Transverse colon (tissue), 4 donors: ENCODE measurements at regions not wholly inside any gene's neighbourhood (a gene's known extent, or its start where the extent isn't known, plus 50 kb on each side); places are given as distances from the start of the nearest gene placed in this dataset.

Experiments used
- POLR2A ChIP-seq: fragments of 450-650 bp; IDR thresholded peaks from one replicate; pipeline ENCODE4 v1.6.1; 2016; ENCODE audit warnings: antibody characterized with exemption, mild to moderate bottlenecking, moderate library complexity
- POLR2AphosphoS5 ChIP-seq, 3 donors: sonication (generic); formaldehyde crosslinking; IDR thresholded peaks; one replicate each; pipeline ENCODE4 v1.6.1; 2016; ENCODE audit warnings: antibody characterized with exemption in 3 of 3
- TF ChIP-seq, protein P1 (sequence below), 5 experiments: fragments of 200-600 bp in 3 of 5; fragments of 450-650 bp in 2 of 5; sonication (generic) in 3 of 5; IDR thresholded peaks; 1 replicate in 2 of 5; 2 replicates in 3 of 5; pipeline ENCODE4 v1.5.1; 2016 to 2017; ENCODE audit warnings: antibody characterized with exemption in 5 of 5, inconsistent platforms in 3 of 5, mild to moderate bottlenecking in 2 of 5, moderate library complexity in 1 of 5

GRCh38 chr11:69360606-69361005 is 66.7 kb downstream of the MYEOV start:
- TF ChIP-seq, protein P1, sequence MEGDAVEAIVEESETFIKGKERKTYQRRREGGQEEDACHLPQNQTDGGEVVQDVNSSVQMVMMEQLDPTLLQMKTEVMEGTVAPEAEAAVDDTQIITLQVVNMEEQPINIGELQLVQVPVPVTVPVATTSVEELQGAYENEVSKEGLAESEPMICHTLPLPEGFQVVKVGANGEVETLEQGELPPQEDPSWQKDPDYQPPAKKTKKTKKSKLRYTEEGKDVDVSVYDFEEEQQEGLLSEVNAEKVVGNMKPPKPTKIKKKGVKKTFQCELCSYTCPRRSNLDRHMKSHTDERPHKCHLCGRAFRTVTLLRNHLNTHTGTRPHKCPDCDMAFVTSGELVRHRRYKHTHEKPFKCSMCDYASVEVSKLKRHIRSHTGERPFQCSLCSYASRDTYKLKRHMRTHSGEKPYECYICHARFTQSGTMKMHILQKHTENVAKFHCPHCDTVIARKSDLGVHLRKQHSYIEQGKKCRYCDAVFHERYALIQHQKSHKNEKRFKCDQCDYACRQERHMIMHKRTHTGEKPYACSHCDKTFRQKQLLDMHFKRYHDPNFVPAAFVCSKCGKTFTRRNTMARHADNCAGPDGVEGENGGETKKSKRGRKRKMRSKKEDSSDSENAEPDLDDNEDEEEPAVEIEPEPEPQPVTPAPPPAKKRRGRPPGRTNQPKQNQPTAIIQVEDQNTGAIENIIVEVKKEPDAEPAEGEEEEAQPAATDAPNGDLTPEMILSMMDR (IDR thresholded peaks at IDR 0.05) = no peak
- TF ChIP-seq POLR2A (no peak), POLR2AphosphoS5 (IDR thresholded peaks at IDR 0.05) (no peak)
